ENCODE measurements at regions not wholly inside any gene's neighbourhood (a gene's known extent, or its start where the extent isn't known, plus 50 kb on each side); places are given as distances from the start of the nearest gene placed in this dataset.
"Not testable (repeated sequence)": the region's sequence is repeated elsewhere in the genome, so short reads cannot be mapped to it uniquely, and the experiment has no call there.

GRCh38 chr5:161027763-161028162 is 175.8 kb upstream of the ATP10B start:
- no peak for DNase-seq

- no peak for DNase-seq
These were observed 171.5 kb upstream of the ATP10B start for GRCh38 chr5:161023551-161023950.

- DNase-seq = no peak
These were observed 170.1 kb upstream of the ATP10B start for GRCh38 chr5:161022151-161022550.

DNA sequence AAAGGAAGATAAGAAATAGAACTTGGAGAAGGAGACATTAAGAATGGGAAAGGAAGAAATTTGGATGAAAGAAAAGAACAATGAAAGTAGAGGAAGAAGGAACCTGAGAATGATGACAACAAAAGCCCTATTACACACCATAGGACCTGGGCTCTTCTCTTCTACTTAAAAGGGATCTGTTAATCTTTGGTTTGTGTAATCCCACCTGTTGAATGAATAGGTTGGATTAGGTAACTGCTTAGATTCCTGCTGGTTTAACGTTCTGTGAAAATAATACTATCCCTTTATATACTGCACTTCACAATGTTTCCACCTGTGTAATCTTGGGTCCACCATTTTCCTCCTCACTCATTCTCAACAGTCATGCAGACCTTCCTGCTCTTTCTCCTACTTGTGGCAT is 157.8 kb upstream of the ATP10B start:
- no peak for DNase-seq

GRCh38 chr5:161009194-161009593 is 157.2 kb upstream of the ATP10B start:
- no peak for DNase-seq

GRCh38 chr5:161007879-161008278 is 155.9 kb upstream of the ATP10B start:
- DNase-seq = no peak

DNA sequence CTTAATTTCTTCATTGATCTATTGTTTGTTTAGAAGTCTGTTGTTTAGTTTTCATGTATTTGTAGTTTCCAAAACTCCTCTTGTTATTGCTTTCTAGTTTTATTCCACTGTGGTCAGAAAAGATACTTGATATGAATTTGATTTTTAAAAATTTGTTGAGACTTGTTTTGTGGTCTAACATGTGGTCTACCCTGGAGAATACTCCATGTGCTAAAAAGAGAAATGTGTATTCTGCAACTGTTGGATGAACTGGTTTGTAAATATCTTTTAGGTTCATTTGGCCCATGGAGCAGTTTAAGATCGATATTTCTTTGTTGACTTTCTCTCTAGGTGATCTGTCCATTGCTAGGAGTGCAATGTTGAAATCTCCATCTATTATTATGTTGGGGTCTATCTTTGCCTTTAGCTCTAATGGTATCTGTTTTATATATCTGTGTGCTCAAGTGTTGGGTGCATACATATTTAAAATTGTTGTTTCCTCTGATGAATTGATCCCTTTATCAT is 150.6 kb upstream of the ATP10B start:
- no peak for DNase-seq

GRCh38 chr5:161001604-161002003 is 149.6 kb upstream of the ATP10B start:
- DNase-seq = no peak

DNA sequence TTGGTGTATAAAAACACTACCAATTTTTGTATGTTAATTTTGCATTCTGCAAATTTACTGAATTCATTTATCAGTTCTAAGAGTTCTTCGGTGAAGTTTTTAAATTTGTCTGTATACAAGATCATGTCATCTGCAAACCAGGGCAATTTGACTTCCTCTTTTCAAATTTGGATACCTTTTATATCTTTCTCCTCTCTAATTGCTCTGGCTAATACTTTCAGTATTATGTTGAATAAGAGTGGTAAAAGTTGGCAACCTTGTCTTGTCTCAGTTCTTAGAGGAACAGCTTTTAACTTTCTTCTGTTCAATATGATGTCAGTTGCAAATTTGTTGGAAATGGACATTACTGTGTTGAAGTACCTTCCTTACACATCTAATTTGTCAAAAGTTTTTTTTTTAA is 149.1 kb upstream of the ATP10B start:
- DNase-seq = not testable (repeated sequence)

DNA sequence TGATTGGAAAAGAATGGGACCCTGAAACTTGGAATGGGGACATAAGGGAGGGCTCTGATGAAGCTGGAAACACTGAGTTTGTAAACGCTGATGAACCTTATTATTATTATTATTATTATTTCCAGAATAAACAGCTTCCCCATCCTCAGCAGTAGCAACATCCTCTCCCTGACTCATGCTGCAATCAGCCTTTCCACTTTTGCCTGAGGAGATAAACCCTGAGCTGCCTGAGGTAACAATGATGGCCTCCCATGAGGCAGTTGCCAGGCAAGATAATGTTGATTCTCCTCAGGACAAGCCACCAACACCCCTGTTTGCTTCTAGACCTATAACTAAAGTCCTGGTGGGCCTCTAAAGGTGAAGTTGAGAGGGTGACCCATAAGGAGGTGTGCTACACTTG is 139.2 kb upstream of the ATP10B start:
- no peak for DNase-seq

DNA sequence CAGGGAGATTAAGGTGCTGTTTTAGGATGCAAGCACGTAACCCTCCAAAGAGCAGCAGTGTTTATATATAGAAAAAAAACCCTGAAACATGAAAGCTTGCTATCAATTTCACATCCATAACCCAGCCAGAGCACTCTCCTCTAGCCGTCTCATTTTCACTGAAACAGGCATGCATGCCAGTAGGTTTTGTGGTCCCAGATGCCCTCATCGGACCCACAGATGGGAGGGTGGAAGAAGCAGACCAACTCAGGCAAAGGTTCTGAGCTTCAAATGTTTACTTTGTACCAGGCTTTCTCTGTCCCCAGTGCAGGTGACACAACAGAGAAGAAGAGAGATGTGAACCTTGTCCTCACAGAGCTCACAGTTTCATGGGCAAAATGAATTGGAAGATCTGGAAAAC is 127.4 kb upstream of the ATP10B start:
- no peak for DNase-seq

- DNase-seq = no peak
These were observed 126.9 kb upstream of the ATP10B start for GRCh38 chr5:160978944-160979343.

DNA sequence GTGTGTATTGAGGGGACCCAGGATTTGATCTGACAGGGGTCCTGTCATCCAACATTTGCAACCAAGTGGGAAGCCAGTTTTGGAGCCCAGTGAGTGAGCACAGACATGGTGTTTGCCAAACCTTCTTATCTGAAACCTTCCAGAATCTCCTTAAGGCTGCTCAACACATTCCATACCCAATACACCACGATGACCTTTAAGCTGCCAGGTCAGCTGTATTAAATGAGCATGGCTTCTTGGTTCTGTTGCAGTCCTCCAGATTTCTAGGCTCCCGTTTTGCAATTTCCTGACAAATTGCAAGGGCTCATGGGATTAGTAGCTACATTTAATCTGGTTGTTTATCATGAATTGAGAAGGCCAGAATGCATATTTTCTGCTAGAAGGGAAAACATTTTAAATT is 124.2 kb upstream of the ATP10B start:
- no peak for DNase-seq

DNA sequence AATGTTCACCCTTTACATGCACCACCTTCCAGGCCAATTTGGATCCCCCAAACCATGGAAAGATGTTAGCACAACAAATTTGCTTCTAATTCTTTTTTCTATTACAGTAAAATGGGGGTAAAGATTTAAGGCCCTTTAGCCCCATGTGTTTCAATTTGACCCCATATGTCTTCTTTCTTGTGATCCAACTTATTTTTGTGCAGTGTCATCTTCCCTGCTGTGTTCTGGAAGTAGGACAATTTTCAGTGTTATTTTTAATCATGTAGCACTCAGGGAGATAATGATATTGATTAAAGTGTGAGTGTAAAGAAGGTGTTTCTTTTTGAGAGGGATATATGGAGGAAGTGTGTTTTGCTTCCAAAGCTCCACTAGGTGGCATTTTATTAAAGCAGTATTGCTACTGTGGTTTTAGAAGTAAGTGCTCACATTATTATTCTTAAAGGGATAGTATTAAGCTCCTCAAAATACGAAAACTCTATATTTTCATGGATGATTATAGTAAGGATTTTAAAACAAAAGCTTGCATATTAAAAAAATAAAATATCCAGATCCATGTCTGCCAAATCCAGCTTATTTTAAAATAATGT is 118.7 kb upstream of the ATP10B start:
- no peak for DNase-seq

DNA sequence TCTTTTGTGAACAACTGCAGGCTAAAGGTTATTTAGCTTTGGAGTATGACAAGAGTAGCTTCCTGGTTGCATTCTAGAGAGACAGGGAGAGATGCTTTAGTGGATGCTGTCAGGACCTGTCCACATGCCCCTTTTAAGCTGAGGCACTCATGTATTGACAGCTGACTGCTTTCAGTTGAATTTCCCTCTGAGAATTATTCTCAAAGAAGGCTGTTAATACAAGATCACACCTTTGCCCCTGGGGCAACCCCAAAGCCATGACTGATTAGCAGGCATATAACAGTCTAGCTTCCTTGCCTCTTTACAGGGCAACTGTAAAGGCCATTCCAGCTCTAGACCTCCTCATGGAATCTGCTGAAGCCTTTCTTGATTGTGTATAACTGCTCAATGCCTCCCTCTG is 117.6 kb upstream of the ATP10B start:
- no peak for DNase-seq

GRCh38 chr5:160968480-160968879 is 116.5 kb upstream of the ATP10B start:
- DNase-seq = no peak

DNA sequence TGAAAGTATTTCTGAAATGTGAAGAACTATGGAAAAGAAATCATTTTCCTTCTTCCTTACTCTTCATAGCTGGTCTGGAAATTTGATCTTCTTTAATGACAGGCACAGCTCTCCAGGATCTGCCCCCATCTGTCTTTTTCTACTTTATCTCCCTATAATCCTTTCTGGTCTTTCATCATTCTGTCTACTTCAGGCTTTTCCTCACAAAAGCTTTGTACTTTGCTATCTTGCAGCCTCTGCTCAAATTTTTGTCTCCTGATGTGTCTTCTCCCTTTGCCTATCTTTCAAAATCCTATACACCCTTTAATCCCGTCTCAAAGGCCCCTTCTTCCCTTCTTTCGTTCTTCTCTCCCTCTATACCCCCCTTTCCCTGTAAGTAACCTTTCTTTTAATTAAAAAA is 114.9 kb upstream of the ATP10B start:
- no peak for DNase-seq

GRCh38 chr5:160961761-160962160 is 109.8 kb upstream of the ATP10B start:
- DNase-seq = no peak

DNA sequence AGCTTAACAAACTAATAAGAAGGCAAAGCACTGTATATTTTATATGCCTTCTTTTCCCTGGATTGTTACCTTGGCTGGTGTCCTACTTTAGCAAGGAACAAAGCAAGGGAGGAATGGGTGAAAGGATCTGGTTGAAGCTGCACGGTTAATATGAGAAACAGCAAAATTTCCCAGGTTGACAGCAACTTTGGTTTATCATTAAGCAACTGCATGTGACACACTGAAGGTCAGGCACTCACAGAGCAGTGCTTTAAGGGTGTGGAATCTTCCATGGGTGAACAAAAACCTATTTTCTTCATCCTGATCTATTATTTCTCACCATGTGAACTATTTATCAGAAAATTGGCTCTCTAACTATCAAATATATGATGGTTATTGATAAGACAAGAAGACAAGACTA is 109.0 kb upstream of the ATP10B start:
- DNase-seq = no peak

DNA sequence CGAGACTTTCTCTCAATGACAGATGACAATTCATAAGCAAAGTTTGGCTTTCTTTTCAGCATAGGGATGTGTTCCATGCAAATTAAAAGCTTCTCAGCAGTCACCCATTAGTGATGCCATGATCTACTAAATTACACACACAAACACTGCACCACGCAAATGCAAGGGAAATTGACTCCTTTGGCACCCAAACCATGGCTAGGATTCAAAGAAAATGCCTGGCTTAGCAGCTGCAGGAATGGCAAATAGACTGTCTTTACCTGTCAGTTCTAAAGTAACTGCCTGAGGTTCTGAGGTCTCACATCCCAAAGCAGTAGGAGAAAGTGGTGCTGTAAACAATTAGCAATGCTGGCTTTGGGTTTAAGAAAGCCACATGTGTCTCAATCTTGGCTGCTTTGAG is 108.6 kb upstream of the ATP10B start:
- no peak for DNase-seq

DNA sequence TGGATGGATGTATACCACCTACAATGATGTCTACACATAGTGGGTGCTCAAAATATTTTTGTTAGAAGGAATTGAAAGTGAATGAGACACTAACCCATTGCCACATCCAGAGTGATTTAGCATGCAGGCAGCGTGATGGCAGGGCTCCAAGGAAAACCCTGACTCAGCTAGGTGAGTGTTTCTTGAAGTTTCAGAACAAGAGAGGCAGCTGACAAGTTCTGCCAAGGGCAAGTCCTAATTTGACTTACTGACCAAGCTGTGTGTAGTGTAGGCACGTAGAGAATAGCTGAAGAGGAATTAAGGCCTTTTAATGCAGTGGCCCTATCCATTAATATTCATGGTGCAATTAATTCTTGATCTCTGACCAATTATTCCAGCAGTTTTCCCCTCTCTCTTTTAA is 107.8 kb upstream of the ATP10B start:
- no peak for DNase-seq

DNA sequence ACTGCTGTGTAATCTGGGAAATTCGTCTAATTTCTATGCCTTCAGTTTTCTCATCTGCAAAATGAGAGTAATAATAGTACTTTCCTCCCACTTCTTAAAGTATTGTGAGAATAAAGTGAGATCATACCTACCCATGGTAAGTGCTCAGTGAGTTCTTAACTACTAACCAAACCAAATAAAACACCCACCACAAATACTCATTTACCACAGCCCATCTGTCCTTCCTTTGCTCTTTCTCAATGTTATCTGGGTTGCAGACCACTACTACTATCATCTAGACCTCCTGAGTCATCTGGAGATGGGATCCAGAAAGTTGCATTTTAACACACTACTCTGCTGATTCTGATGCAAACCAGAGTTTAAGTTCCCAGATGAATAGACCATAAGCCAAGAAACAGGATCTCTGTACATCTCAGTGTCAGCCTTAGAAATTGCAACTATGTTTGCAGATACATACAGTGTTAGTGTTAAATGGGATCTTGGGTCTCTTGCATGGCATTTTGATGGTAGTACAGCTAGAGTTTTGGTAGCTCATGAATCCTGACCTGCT is 105.4 kb upstream of the ATP10B start:
- DNase-seq = no peak

DNA sequence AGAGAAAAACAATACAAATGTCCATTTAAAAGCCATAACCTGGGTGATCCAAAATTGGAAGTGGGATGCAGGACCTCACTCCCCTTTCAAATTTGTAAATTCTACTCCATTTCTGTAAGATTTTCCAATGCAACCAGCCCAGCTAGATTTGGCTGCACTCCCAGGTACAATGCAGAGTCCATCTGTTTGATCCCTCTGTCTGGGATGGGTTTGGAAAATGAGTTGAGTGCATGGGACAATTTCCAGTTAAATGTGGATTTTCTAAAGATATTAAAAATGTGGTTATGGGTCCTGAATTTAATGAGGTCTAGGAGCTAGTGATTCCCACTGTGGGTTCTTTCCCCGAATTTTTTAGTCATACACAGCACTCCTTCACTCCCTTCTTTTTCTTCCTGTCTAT is 104.0 kb upstream of the ATP10B start:
- DNase-seq = no peak

DNA sequence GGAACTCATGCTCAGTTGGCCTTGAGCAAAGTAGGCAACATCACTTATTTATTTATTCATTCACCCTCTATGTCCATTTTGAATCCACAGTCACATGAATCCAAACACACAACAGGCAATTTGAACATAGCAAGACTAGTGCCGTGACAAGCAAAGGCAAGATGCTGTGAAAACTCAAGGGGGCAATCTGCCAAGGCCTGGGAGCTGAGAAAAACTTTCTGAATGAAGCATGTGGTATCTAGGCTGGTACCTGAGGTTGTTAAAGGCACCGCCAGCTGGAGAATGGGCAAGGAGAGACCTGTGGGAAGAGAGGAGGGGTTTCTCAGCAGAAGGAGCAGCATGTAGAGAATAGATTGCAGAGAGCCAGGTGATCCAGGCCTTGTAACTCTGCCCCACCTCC is 98.3 kb upstream of the ATP10B start:
- DNase-seq = no peak

GRCh38 chr5:160940725-160941124 is 88.7 kb upstream of the ATP10B start:
- DNase-seq = no peak

Measured in T1000 (cell line).